GM21390 (cell line): ENCODE measurements at regions not wholly inside any gene's neighbourhood (a gene's known extent, or its start where the extent isn't known, plus 50 kb on each side); places are given as distances from the start of the nearest gene placed in this dataset.

Experiments used
- ATAC-seq: cut with Tn5 transposase; IDR thresholded peaks from one replicate; pipeline ENCODE4 v1.9.1; 2021; ENCODE audit not compliant: unreplicated experiment

GRCh38 chr2:65486802-65487201, 54.4 kb upstream of the SPRED2 start:
- no peak for ATAC-seq

- ATAC-seq, result no peak
These were observed 53.9 kb upstream of the SPRED2 start for GRCh38 chr2:65486282-65486681.

GRCh38 chr2:65485839-65486238, 53.4 kb upstream of the SPRED2 start:
- no peak for ATAC-seq

GRCh38 chr2:65483763-65484162, 51.4 kb upstream of the SPRED2 start:
- no peak for ATAC-seq

- no peak for ATAC-seq
These were observed 50.6 kb upstream of the SPRED2 start for GRCh38 chr2:65482971-65483370.
